Spinal cord (tissue), 9 donors: ENCODE measurements at regions not wholly inside any gene's neighbourhood (a gene's known extent, or its start where the extent isn't known, plus 50 kb on each side); places are given as distances from the start of the nearest gene placed in this dataset.
A peak's percentile ranks its signal among the peaks of the same experiment; 100 is the strongest.
"Not testable (repeated sequence)": the region's sequence is repeated elsewhere in the genome, so short reads cannot be mapped to it uniquely, and the experiment has no call there.

Experiments used
- DNase-seq, 6 donors: peaks; one replicate each; pipeline versions ENCODE4 v3.0.0 to v3.0.0-alpha.2; 2013 to 2015; ENCODE audit warnings: low spot score in 6 of 6, low read depth in 4 of 6
- H3K27ac ChIP-seq: one replicate; pipeline ENCODE4 v1.5.1; 2013; ENCODE audit warnings: low read depth, low read length, control low read depth
- H3K27me3 ChIP-seq: one replicate; pipeline ENCODE4 v1.6.1; 2013; ENCODE audit warnings: low read length; ENCODE audit not compliant: control insufficient read depth, insufficient read depth
- H3K36me3 ChIP-seq: one replicate; pipeline ENCODE4 v1.6.1; 2013; ENCODE audit warnings: low read length; ENCODE audit not compliant: control insufficient read depth, insufficient read depth
- H3K4me1 ChIP-seq: one replicate; pipeline ENCODE4 v1.6.1; 2013; ENCODE audit warnings: low read length; ENCODE audit not compliant: control insufficient read depth, insufficient read depth
- H3K4me3 ChIP-seq: one replicate; pipeline ENCODE4 v1.5.1; 2013; ENCODE audit warnings: low read depth, low read length, control low read depth
- H3K9me3 ChIP-seq: one replicate; pipeline ENCODE4 v1.6.1; 2013; ENCODE audit warnings: low read length; ENCODE audit not compliant: control insufficient read depth, insufficient read depth
- WGBS: methylation state at CpG from one replicate; pipeline ENCODE4 v1.1.5; 2013; ENCODE audit warnings: missing lambda C conversion rate; ENCODE audit not compliant: insufficient coverage; 5-methylcytosine and 5-hydroxymethylcytosine counted together
- donor health status: healthy.

GRCh38 chr7:90053094-90053493, 101.2 kb upstream of the STEAP1 start:
- Histone ChIP-seq H3K27ac (no peak overlapping the region), H3K36me3 (no peaks in the 10 kb centered on the region), H3K27me3 (no peaks in the 10 kb centered on the region), H3K9me3 (no peaks in the 10 kb centered on the region), H3K4me1 (no peaks in the 10 kb centered on the region), H3K4me3 (no peak overlapping the region)
- WGBS = no CpG with 5 or more reads among the region's 3 CpGs
- DNase-seq = no peak

- H3K27ac ChIP-seq = no peak overlapping the region
- no peaks in the 10 kb centered on the region for H3K4me1 ChIP-seq
- no peaks in the 10 kb centered on the region for H3K36me3 ChIP-seq
- no peaks in the 10 kb centered on the region for H3K27me3 ChIP-seq
- no peak overlapping the region for H3K4me3 ChIP-seq
- no peak for DNase-seq
- H3K9me3 ChIP-seq = no peaks in the 10 kb centered on the region
- no CpG with 5 or more reads among the region's 2 CpGs for WGBS
Observed at GRCh38 chr7:90061077-90061476, 93.2 kb upstream of the STEAP1 start.

GRCh38 chr7:90064370-90064769, 89.9 kb upstream of the STEAP1 start:
- no CpG with 5 or more reads among the region's 2 CpGs for WGBS
- no peaks in the 10 kb centered on the region for H3K36me3 ChIP-seq

GRCh38 chr7:90067171-90067570, 87.1 kb upstream of the STEAP1 start:
- DNase-seq = peak in 1 of 6 donors; percentile 9

More at GRCh38 chr7:90064370-90064769, 89.9 kb upstream of the STEAP1 start:
- DNase-seq = no peak
- Histone ChIP-seq H3K9me3 (no peaks in the 10 kb centered on the region), H3K4me3 (no peak overlapping the region), H3K27ac (no peak overlapping the region), H3K27me3 (no peaks in the 10 kb centered on the region), H3K4me1 (no peaks in the 10 kb centered on the region)

GRCh38 chr7:90070238-90070637, 84.0 kb upstream of the STEAP1 start:
- 60% methylated on average over 3 of the region's 4 CpGs for WGBS
- not testable (repeated sequence) for H3K4me3 ChIP-seq, H3K36me3 ChIP-seq, H3K27me3 ChIP-seq, H3K27ac ChIP-seq, H3K9me3 ChIP-seq, DNase-seq, H3K4me1 ChIP-seq

More at GRCh38 chr7:90067171-90067570, 87.1 kb upstream of the STEAP1 start:
- no peaks in the 10 kb centered on the region for H3K36me3 ChIP-seq
- H3K27me3 ChIP-seq = no peaks in the 10 kb centered on the region
- no peaks in the 10 kb centered on the region for H3K9me3 ChIP-seq
- WGBS = no CpG with 5 or more reads among the region's 5 CpGs
- H3K27ac ChIP-seq = no peak overlapping the region
- no peaks in the 10 kb centered on the region for H3K4me1 ChIP-seq
- H3K4me3 ChIP-seq = no peak overlapping the region

- no peaks in the 10 kb centered on the region for H3K27me3 ChIP-seq
- H3K4me1 ChIP-seq = no peaks in the 10 kb centered on the region
- H3K4me3 ChIP-seq = no peak overlapping the region
- no peaks in the 10 kb centered on the region for H3K9me3 ChIP-seq
- H3K36me3 ChIP-seq = no peaks in the 10 kb centered on the region
- H3K27ac ChIP-seq = no peak overlapping the region
- no peak for DNase-seq
- WGBS = 70% methylated on average over 1 of the region's 3 CpGs
Observed at GRCh38 chr7:90078921-90079320, 75.3 kb upstream of the STEAP1 start.

GRCh38 chr7:90081621-90082020, 72.6 kb upstream of the STEAP1 start:
- Histone ChIP-seq H3K27me3 (no peaks in the 10 kb centered on the region), H3K27ac (no peak overlapping the region), H3K36me3 (no peaks in the 10 kb centered on the region), H3K4me3 (no peak overlapping the region), H3K9me3 (no peaks in the 10 kb centered on the region), H3K4me1 (no peaks in the 10 kb centered on the region)
- DNase-seq = no peak
- 100% methylated on average over 3 of the region's 3 CpGs for WGBS

GRCh38 chr7:90092506-90092905, 61.8 kb upstream of the STEAP1 start:
- Histone ChIP-seq H3K4me3 (no peak overlapping the region), H3K9me3 (no peaks in the 10 kb centered on the region), H3K4me1 (no peaks in the 10 kb centered on the region), H3K27ac (no peak overlapping the region), H3K36me3 (no peaks in the 10 kb centered on the region), H3K27me3 (no peaks in the 10 kb centered on the region)
- DNase-seq = no peak

GRCh38 chr7:90094030-90094429, 60.2 kb upstream of the STEAP1 start:
- no peaks in the 10 kb centered on the region for H3K9me3 ChIP-seq
- H3K4me3 ChIP-seq = no peak overlapping the region
- no peaks in the 10 kb centered on the region for H3K4me1 ChIP-seq
- no peak for DNase-seq
- H3K27ac ChIP-seq = no peak overlapping the region
- no peaks in the 10 kb centered on the region for H3K27me3 ChIP-seq
- WGBS = no CpG with 5 or more reads among the region's 2 CpGs
- no peaks in the 10 kb centered on the region for H3K36me3 ChIP-seq
